OCI-LY3 (cell line): ENCODE measurements at regions not wholly inside any gene's neighbourhood (a gene's known extent, or its start where the extent isn't known, plus 50 kb on each side); places are given as distances from the start of the nearest gene placed in this dataset.

Experiments used
- CTCF ChIP-seq: fragments of 200-600, 300-600 bp; sonication (generic); IDR thresholded peaks from 2 replicates; pipeline ENCODE4 v1.5.1; 2014; ENCODE audit warnings: antibody characterized with exemption, low read length, low read depth
- EZH2phosphoT487 ChIP-seq: fragments of 200-600 bp; shearing (Covaris generic); IDR thresholded peaks from 2 replicates; pipeline ENCODE4 v1.6.1; 2018; ENCODE audit warnings: antibody characterized with exemption, mixed run types, low read depth

GRCh38 chr13:100833427-100833826 is 158.8 kb upstream of the TMTC4 start:
- TF ChIP-seq CTCF (no peak), EZH2phosphoT487 (no peak)
